ENCODE measurements at regions not wholly inside any gene's neighbourhood (a gene's known extent, or its start where the extent isn't known, plus 50 kb on each side); places are given as distances from the start of the nearest gene placed in this dataset.
"Not testable (repeated sequence)": the region's sequence is repeated elsewhere in the genome, so short reads cannot be mapped to it uniquely, and the experiment has no call there.

DNA sequence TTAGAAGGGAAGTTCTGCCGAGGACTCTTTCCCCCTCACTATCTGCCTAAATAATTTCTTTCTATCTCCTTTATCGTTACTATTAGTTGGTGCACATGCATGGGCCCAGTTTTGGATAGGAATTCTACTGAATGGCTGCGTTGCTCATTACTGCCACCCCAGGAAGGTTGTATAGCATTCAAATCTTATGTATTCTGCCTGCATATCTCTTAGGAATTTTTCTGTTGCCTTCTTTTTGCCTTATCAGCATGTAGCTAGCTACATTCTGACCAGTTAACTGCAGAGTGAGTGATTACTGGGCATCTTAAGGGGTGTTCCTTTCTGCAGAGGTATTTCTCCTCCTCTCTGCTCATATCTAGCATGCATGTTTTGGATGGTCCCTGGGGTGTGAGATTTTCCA is 239.6 kb downstream of the TDRD15 start:
- Histone ChIP-seq H3K4me1 (ENCODE audit: control insufficient read depth, insufficient read depth, low read length) (no peaks in the 10 kb centered on the region), H3K9ac (ENCODE audit: low read length) (no peak overlapping the region), H3K27ac (ENCODE audit: low read depth, low read length) (no peak overlapping the region)

GRCh38 chr2:21367421-21367820 is 243.7 kb downstream of the TDRD15 start:
- no peaks in the 10 kb centered on the region for H3K27me3 ChIP-seq (ENCODE audit: control insufficient read depth, insufficient read depth, low read length)
- H3K4me1 ChIP-seq (ENCODE audit: control insufficient read depth, insufficient read depth, low read length): no peaks in the 10 kb centered on the region
- H3K36me3 ChIP-seq (ENCODE audit: control insufficient read depth, insufficient read depth, low read length): no peaks in the 10 kb centered on the region
- H3K27ac ChIP-seq (ENCODE audit: low read depth, low read length): no peak overlapping the region
- no peak overlapping the region for H3K4me3 ChIP-seq (ENCODE audit: low read length)
- no peak overlapping the region for H3K9ac ChIP-seq (ENCODE audit: low read length)

More for the DNA sequence above, 239.6 kb downstream of the TDRD15 start:
- Histone ChIP-seq H3K27me3 (ENCODE audit: control insufficient read depth, insufficient read depth, low read length) (no peaks in the 10 kb centered on the region), H3K4me3 (ENCODE audit: low read length) (no peak overlapping the region), H3K36me3 (ENCODE audit: control insufficient read depth, insufficient read depth, low read length) (no peaks in the 10 kb centered on the region)

- no peak overlapping the region for H3K9ac ChIP-seq (ENCODE audit: low read length)
- no peak overlapping the region for H3K27ac ChIP-seq (ENCODE audit: low read depth, low read length)
- no peak overlapping the region for H3K4me3 ChIP-seq (ENCODE audit: low read length)
- H3K36me3 ChIP-seq (ENCODE audit: control insufficient read depth, insufficient read depth, low read length): no peaks in the 10 kb centered on the region
- no peaks in the 10 kb centered on the region for H3K27me3 ChIP-seq (ENCODE audit: control insufficient read depth, insufficient read depth, low read length)
- H3K4me1 ChIP-seq (ENCODE audit: control insufficient read depth, insufficient read depth, low read length): no peaks in the 10 kb centered on the region
These were observed 246.0 kb downstream of the TDRD15 start for GRCh38 chr2:21369787-21370186.

DNA sequence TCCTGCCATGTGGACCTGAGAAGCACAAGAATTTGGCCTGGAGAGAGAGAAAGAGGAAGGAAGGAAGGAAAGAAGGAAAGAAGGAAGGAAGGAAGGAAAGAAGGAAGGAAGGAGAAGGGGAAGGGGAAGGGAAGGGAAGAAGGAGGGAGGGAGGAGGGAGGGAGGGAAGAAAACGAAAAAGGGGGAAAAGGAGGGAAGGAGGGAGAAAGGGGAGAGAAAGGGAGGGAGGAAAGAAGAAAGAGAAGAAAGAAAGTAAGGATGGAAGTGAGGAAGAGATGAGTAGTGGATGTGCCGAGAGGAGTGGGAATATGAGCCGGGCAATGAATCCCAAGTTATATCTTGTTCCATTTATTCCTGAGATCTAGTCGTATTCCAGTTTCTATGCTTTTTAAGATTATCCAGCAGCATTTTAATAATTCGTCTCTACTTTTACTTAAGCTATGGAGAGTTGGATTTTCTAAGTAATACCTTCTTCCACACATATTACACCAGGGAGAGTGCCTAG is 247.8 kb downstream of the TDRD15 start:
- H3K4me1 ChIP-seq (ENCODE audit: control insufficient read depth, insufficient read depth, low read length): no peaks in the 10 kb centered on the region
- no peak overlapping the region for H3K27ac ChIP-seq (ENCODE audit: low read depth, low read length)
- no peak overlapping the region for H3K4me3 ChIP-seq (ENCODE audit: low read length)
- no peaks in the 10 kb centered on the region for H3K36me3 ChIP-seq (ENCODE audit: control insufficient read depth, insufficient read depth, low read length)
- H3K27me3 ChIP-seq (ENCODE audit: control insufficient read depth, insufficient read depth, low read length): no peaks in the 10 kb centered on the region
- H3K9ac ChIP-seq (ENCODE audit: low read length): no peak overlapping the region

DNA sequence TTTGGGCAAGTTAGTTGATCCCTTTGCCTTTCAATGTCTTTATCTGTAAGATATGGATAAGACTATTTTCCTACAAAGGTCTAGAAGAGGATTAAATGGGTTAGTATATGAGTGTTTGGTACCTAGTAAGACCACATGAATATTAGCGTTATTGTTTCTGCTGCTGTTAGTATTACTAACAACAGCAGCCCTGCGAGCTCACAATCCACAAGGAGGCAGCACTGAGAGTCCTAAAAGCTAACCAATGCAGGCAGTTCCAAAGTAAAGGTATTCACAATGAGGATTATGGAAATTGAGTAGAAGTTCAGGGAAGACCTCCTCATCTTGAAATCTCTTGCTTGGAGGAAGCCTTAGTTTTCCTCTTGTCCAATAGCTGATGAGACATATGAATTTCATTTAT is 248.9 kb downstream of the TDRD15 start:
- H3K27me3 ChIP-seq (ENCODE audit: control insufficient read depth, insufficient read depth, low read length): no peaks in the 10 kb centered on the region
- no peaks in the 10 kb centered on the region for H3K36me3 ChIP-seq (ENCODE audit: control insufficient read depth, insufficient read depth, low read length)
- no peak overlapping the region for H3K4me3 ChIP-seq (ENCODE audit: low read length)
- H3K27ac ChIP-seq (ENCODE audit: low read depth, low read length): no peak overlapping the region
- no peaks in the 10 kb centered on the region for H3K4me1 ChIP-seq (ENCODE audit: control insufficient read depth, insufficient read depth, low read length)
- H3K9ac ChIP-seq (ENCODE audit: low read length): no peak overlapping the region

DNA sequence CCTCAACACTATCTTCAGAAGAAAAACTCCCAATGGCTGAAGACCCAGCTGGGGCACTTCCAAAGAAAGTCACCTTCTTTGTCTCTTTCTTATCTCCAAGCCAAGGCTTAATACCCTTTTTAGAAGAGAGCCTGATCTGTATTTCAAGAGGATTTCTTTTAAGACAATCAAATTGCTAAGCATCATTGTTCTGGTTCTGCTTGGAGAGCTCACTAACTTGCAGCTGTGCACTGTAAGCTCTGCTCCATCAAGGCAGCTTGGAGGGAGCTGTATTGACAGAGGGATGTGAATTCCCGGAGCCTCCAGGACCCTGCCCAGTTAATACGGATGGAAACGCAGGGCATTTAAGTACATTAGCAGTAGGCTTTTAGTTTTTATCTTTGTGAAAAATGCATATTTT is 253.1 kb downstream of the TDRD15 start:
- Histone ChIP-seq H3K9ac (ENCODE audit: low read length) (no peak overlapping the region), H3K36me3 (ENCODE audit: control insufficient read depth, insufficient read depth, low read length) (no peaks in the 10 kb centered on the region), H3K27me3 (ENCODE audit: control insufficient read depth, insufficient read depth, low read length) (no peaks in the 10 kb centered on the region), H3K27ac (ENCODE audit: low read depth, low read length) (no peak overlapping the region), H3K4me1 (ENCODE audit: control insufficient read depth, insufficient read depth, low read length) (no peaks in the 10 kb centered on the region), H3K4me3 (ENCODE audit: low read length) (no peak overlapping the region)

- H3K36me3 ChIP-seq (ENCODE audit: control insufficient read depth, insufficient read depth, low read length): no peaks in the 10 kb centered on the region
- H3K4me3 ChIP-seq (ENCODE audit: low read length): no peak overlapping the region
- no peaks in the 10 kb centered on the region for H3K4me1 ChIP-seq (ENCODE audit: control insufficient read depth, insufficient read depth, low read length)
- H3K27ac ChIP-seq (ENCODE audit: low read depth, low read length): no peak overlapping the region
- H3K27me3 ChIP-seq (ENCODE audit: control insufficient read depth, insufficient read depth, low read length): no peaks in the 10 kb centered on the region
- no peak overlapping the region for H3K9ac ChIP-seq (ENCODE audit: low read length)
These were observed 255.4 kb downstream of the TDRD15 start for GRCh38 chr2:21379140-21379539.

DNA sequence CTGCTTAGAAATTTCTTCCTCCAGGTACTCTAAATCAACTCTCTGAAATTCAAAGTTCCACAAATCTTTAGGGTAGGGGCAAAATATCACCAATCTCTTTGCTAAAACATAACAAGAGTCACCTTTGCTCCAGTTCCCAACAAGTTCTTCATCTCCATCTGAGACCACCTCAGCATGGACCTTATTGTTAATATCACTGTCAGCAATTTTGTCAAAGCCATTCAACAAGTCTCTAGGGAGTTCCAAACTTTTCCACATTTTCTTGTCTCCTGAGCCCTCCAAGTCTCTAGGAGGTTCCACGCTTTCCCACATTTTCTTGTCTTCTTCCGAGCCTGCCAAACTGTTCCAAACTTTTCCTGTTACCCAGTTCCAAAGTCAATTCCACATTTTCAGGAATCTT is 255.9 kb downstream of the TDRD15 start:
- H3K36me3 ChIP-seq (ENCODE audit: control insufficient read depth, insufficient read depth, low read length); H3K9ac ChIP-seq (ENCODE audit: low read length); H3K27me3 ChIP-seq (ENCODE audit: control insufficient read depth, insufficient read depth, low read length); H3K4me1 ChIP-seq (ENCODE audit: control insufficient read depth, insufficient read depth, low read length); H3K27ac ChIP-seq (ENCODE audit: low read depth, low read length); H3K4me3 ChIP-seq (ENCODE audit: low read length): not testable (repeated sequence)

DNA sequence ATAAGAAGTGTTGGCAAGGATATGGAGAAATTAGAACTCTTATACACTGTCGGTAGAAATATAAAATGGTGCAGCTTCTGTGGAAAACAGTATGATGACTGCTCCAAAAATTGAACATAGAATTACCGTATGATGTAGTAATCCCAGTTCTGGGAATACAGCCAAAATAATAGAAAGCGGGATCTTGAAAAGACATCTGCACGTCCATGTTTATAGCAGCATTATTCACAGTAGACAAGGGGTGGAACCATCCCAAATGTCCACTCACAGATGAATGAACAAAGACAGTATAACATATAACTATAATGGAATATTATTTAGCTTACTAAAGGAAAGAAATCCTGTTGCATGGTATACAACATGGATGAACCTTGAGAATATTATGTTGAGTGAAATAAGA is 257.7 kb downstream of the TDRD15 start:
- H3K27me3 ChIP-seq (ENCODE audit: control insufficient read depth, insufficient read depth, low read length): no peaks in the 10 kb centered on the region
- no peaks in the 10 kb centered on the region for H3K36me3 ChIP-seq (ENCODE audit: control insufficient read depth, insufficient read depth, low read length)
- no peak overlapping the region for H3K27ac ChIP-seq (ENCODE audit: low read depth, low read length)
- no peaks in the 10 kb centered on the region for H3K4me1 ChIP-seq (ENCODE audit: control insufficient read depth, insufficient read depth, low read length)
- no peak overlapping the region for H3K9ac ChIP-seq (ENCODE audit: low read length)
- no peak overlapping the region for H3K4me3 ChIP-seq (ENCODE audit: low read length)

- Histone ChIP-seq H3K4me1 (ENCODE audit: control insufficient read depth, insufficient read depth, low read length) (no peaks in the 10 kb centered on the region), H3K4me3 (ENCODE audit: low read length) (no peak overlapping the region), H3K36me3 (ENCODE audit: control insufficient read depth, insufficient read depth, low read length) (no peaks in the 10 kb centered on the region), H3K9ac (ENCODE audit: low read length) (no peak overlapping the region), H3K27ac (ENCODE audit: low read depth, low read length) (no peak overlapping the region), H3K27me3 (ENCODE audit: control insufficient read depth, insufficient read depth, low read length) (no peaks in the 10 kb centered on the region)
These were observed 259.1 kb downstream of the TDRD15 start for GRCh38 chr2:21382701-21383520.

- no peaks in the 10 kb centered on the region for H3K36me3 ChIP-seq (ENCODE audit: control insufficient read depth, insufficient read depth, low read length)
- no peak overlapping the region for H3K4me3 ChIP-seq (ENCODE audit: low read length)
- no peaks in the 10 kb centered on the region for H3K27me3 ChIP-seq (ENCODE audit: control insufficient read depth, insufficient read depth, low read length)
- H3K4me1 ChIP-seq (ENCODE audit: control insufficient read depth, insufficient read depth, low read length): no peaks in the 10 kb centered on the region
- H3K27ac ChIP-seq (ENCODE audit: low read depth, low read length): no peak overlapping the region
- H3K9ac ChIP-seq (ENCODE audit: low read length): no peak overlapping the region
These were observed 262.9 kb downstream of the TDRD15 start for GRCh38 chr2:21386666-21387065.

- Histone ChIP-seq H3K27me3 (ENCODE audit: control insufficient read depth, insufficient read depth, low read length) (peaks cover 2% of the 10 kb centered on the region), H3K27ac (ENCODE audit: low read depth, low read length) (no peak overlapping the region), H3K4me3 (ENCODE audit: low read length) (no peak overlapping the region), H3K9ac (ENCODE audit: low read length) (no peak overlapping the region), H3K36me3 (ENCODE audit: control insufficient read depth, insufficient read depth, low read length) (no peaks in the 10 kb centered on the region), H3K4me1 (ENCODE audit: control insufficient read depth, insufficient read depth, low read length) (no peaks in the 10 kb centered on the region)
These were observed 268.9 kb downstream of the TDRD15 start for GRCh38 chr2:21392649-21393048.

DNA sequence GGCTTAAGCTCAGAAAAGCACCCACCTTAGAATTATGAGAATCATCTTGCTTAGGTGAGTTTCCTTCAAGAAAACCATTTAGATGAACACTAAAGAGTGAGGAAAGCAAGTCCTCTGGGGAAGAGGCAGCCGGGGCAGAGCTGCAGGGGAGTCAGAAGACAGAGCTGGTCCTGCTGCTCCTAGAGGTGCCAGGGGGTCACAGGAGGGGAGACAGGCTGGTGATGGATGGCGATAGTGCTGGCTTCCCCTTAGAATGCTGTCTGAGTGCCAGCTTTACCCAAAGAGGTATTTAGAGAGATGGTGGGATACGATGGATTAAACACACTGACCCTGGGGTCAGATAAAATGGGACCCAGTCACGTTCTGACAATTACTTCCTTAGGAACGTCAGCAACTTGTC is 269.4 kb downstream of the TDRD15 start:
- peaks cover 2% of the 10 kb centered on the region for H3K27me3 ChIP-seq (ENCODE audit: control insufficient read depth, insufficient read depth, low read length)
- H3K4me3 ChIP-seq (ENCODE audit: low read length): no peak overlapping the region
- no peaks in the 10 kb centered on the region for H3K36me3 ChIP-seq (ENCODE audit: control insufficient read depth, insufficient read depth, low read length)
- H3K9ac ChIP-seq (ENCODE audit: low read length): no peak overlapping the region
- H3K4me1 ChIP-seq (ENCODE audit: control insufficient read depth, insufficient read depth, low read length): no peaks in the 10 kb centered on the region
- H3K27ac ChIP-seq (ENCODE audit: low read depth, low read length): no peak overlapping the region

All from rectal smooth muscle tissue (tissue), 1 donor.